ENCODE measurements at regions not wholly inside any gene's neighbourhood (a gene's known extent, or its start where the extent isn't known, plus 50 kb on each side); places are given as distances from the start of the nearest gene placed in this dataset.
A peak's percentile ranks its signal among the peaks of the same experiment; 100 is the strongest.
"Not testable (repeated sequence)": the region's sequence is repeated elsewhere in the genome, so short reads cannot be mapped to it uniquely, and the experiment has no call there.

- DNase-seq = no peak
- intact Hi-C loops (cut with DNase I) = no loop called here
- no peak for ATAC-seq
These were observed 117.3 kb upstream of the SFRP2 start for GRCh38 chr4:153906231-153906630.

GRCh38 chr4:153905231-153905630, 116.3 kb upstream of the SFRP2 start:
- DNase-seq (no peak), ATAC-seq (peak; percentile 72 to 78)
- intact Hi-C loops (cut with DNase I) = no loop called here

- intact Hi-C loops (cut with DNase I) = no loop called here
- DNase-seq = no peak
These were observed 115.1 kb upstream of the SFRP2 start for GRCh38 chr4:153904011-153904410.

GRCh38 chr4:153901220-153901619, 112.3 kb upstream of the SFRP2 start:
- ATAC-seq = no peak
- intact Hi-C loops (cut with DNase I) = no loop called here
- DNase-seq = no peak

More at GRCh38 chr4:153904011-153904410, 115.1 kb upstream of the SFRP2 start:
- no peak for ATAC-seq

GRCh38 chr4:153900426-153900825, 111.5 kb upstream of the SFRP2 start:
- DNase-seq = no peak
- intact Hi-C loops (cut with DNase I) = no loop called here
- ATAC-seq = no peak

GRCh38 chr4:153890761-153891160, 101.9 kb upstream of the SFRP2 start:
- DNase-seq (no peak), ATAC-seq (no peak)
- intact Hi-C loops (cut with DNase I) = no loop called here

- DNase-seq = no peak
- intact Hi-C loops (cut with DNase I) = no loop called here
- no peak for ATAC-seq
These were observed 98.3 kb upstream of the SFRP2 start for GRCh38 chr4:153887217-153887616.

- ATAC-seq (no peak), DNase-seq (no peak)
- intact Hi-C loops (cut with DNase I) = no loop called here
These were observed 95.4 kb upstream of the SFRP2 start for GRCh38 chr4:153884325-153884724.

- DNase-seq (no peak), ATAC-seq (no peak)
These were observed 92.1 kb upstream of the SFRP2 start for GRCh38 chr4:153880983-153881382.

GRCh38 chr4:153877898-153878297, 89.0 kb upstream of the SFRP2 start:
- intact Hi-C loops (cut with DNase I) = no loop called here
- DNase-seq (no peak), ATAC-seq (no peak)

More at GRCh38 chr4:153880983-153881382, 92.1 kb upstream of the SFRP2 start:
- intact Hi-C loops (cut with DNase I) = no loop called here

GRCh38 chr4:153873741-153874140, 84.9 kb upstream of the SFRP2 start:
- DNase-seq (no peak), ATAC-seq (no peak)
- intact Hi-C loops (cut with DNase I) = no loop called here

GRCh38 chr4:153866766-153867165, 77.9 kb upstream of the SFRP2 start:
- DNase-seq; intact Hi-C loops (cut with DNase I); ATAC-seq: not testable (repeated sequence)

GRCh38 chr4:153852501-153852900, 63.6 kb upstream of the SFRP2 start:
- ATAC-seq = no peak
- intact Hi-C loops (cut with DNase I) = no loop called here

GRCh38 chr4:153850533-153851280, 61.8 kb upstream of the SFRP2 start:
- peak; percentile 31 to 79 for ATAC-seq
- no peak for DNase-seq
- intact Hi-C loops (cut with DNase I) = no loop called here

More at GRCh38 chr4:153852501-153852900, 63.6 kb upstream of the SFRP2 start:
- no peak for DNase-seq

- DNase-seq (no peak), ATAC-seq (no peak)
- intact Hi-C loops (cut with DNase I) = no loop called here
These were observed 55.3 kb upstream of the SFRP2 start for GRCh38 chr4:153844144-153844543.
